IMR-90 (cell line): ENCODE measurements at regions not wholly inside any gene's neighbourhood (a gene's known extent, or its start where the extent isn't known, plus 50 kb on each side); places are given as distances from the start of the nearest gene placed in this dataset.

Source experiments
- ATAC-seq: fragments of 200-7000 bp; cut with Tn5 transposase; 2 replicates; pipeline ENCODE4 v1.9.1; 2020; ENCODE audit warnings: low read depth, mild to moderate bottlenecking, moderate library complexity
- BruUV-seq: library from RNA; stranded (reverse); fragments of 400-500 nt; replicated peaks from 2 replicates; lab custom pipeline; 2021; lab: Mats Ljungman, UMichigan
- CTCF ChIA-PET: fragments of 300-600 bp; formaldehyde crosslinking; extraction: SDS; loops from one replicate; lab custom pipeline; 2021; ENCODE audit warnings: antibody characterized with exemption; lab: Yijun Ruan, JAX
- POLR2A ChIA-PET: fragments of 300-600 bp; sonication (Branson Sonifier 250); formaldehyde crosslinking; loops from one replicate; lab custom pipeline; 2022; ENCODE audit warnings: antibody characterized with exemption; ENCODE audit not compliant: unreplicated experiment; lab: Charles Lee
- DNase-seq: peaks from one replicate; pipeline ENCODE4 v3.0.0; 2013
- H2AFZ ChIP-seq: replicated peaks from 2 replicates; pipeline ENCODE3; 2013; ENCODE audit warnings: low read length, mild to moderate bottlenecking; ENCODE audit not compliant: poor library complexity
- H2AK5ac ChIP-seq: 2 replicates; pipeline ENCODE4 v1.6.1; 2013; ENCODE audit warnings: low read depth, low read length, inconsistent platforms
- H2AK9ac ChIP-seq: replicated peaks from 2 replicates; pipeline ENCODE3; 2013; ENCODE audit warnings: mild to moderate bottlenecking, low read depth, low read length, moderate library complexity; ENCODE audit not compliant: poor library complexity
- H2BK120ac ChIP-seq: 2 replicates; pipeline ENCODE4 v1.6.1; 2013; ENCODE audit warnings: low read depth, low read length, inconsistent platforms
- H2BK15ac ChIP-seq: 3 replicates; pipeline ENCODE4 v1.6.1; 2013; ENCODE audit warnings: low read depth, low read length, inconsistent platforms
- H2BK20ac ChIP-seq: 2 replicates; pipeline ENCODE4 v1.6.1; 2013; ENCODE audit warnings: low read depth, mild to moderate bottlenecking, inconsistent platforms, low read length, moderate library complexity
- H2BK5ac ChIP-seq: 2 replicates; pipeline ENCODE4 v1.6.1; 2013; ENCODE audit warnings: mild to moderate bottlenecking, low read depth, low read length, inconsistent platforms; ENCODE audit not compliant: poor library complexity, severe bottlenecking
- H3K14ac ChIP-seq: replicated peaks from 2 replicates; pipeline ENCODE4 v1.6.1; 2013; ENCODE audit warnings: low read depth, low read length, inconsistent platforms
- H3K18ac ChIP-seq: 2 replicates; pipeline ENCODE4 v1.6.1; 2013; ENCODE audit warnings: low read depth, low read length, control low read depth
- H3K23ac ChIP-seq: 2 replicates; pipeline ENCODE4 v1.6.1; 2013; ENCODE audit warnings: low read depth, low read length, inconsistent platforms
- H3K27ac ChIP-seq: 2 replicates; pipeline ENCODE4 v1.5.1; 2013; ENCODE audit warnings: mild to moderate bottlenecking, control low read depth, low read length; ENCODE audit not compliant: insufficient read depth
- H3K27me3 ChIP-seq: 2 replicates; pipeline ENCODE4 v1.6.1; 2013; ENCODE audit warnings: low read length; ENCODE audit not compliant: control insufficient read depth, insufficient read depth
- H3K36me3 ChIP-seq: 2 replicates; pipeline ENCODE4 v1.6.1; 2013; ENCODE audit warnings: low read length, mixed read lengths; ENCODE audit not compliant: control insufficient read depth, insufficient read depth
- H3K4ac ChIP-seq: 2 replicates; pipeline ENCODE4 v1.6.1; 2013; ENCODE audit warnings: low read depth, low read length, inconsistent platforms
- H3K4me1 ChIP-seq: 2 replicates; pipeline ENCODE4 v1.6.1; 2013; ENCODE audit warnings: low read length, mixed read lengths; ENCODE audit not compliant: control insufficient read depth, insufficient read depth
- H3K4me2 ChIP-seq: 2 replicates; pipeline ENCODE4 v1.6.1; 2013; ENCODE audit warnings: low read depth, mild to moderate bottlenecking, control low read depth, low read length, moderate library complexity
- H3K4me3 ChIP-seq: 2 replicates; pipeline ENCODE4 v1.5.1; 2013; ENCODE audit warnings: low read depth, mild to moderate bottlenecking, control low read depth, low read length, moderate library complexity; ENCODE audit not compliant: insufficient read depth
- H3K56ac ChIP-seq: 2 replicates; pipeline ENCODE4 v1.6.1; 2013; ENCODE audit warnings: low read length, inconsistent platforms; ENCODE audit not compliant: insufficient read depth; ENCODE audit errors: extremely low read depth
- H3K79me1 ChIP-seq, 2 experiments: 2 replicates each; pipeline ENCODE4 v1.6.1; 2013; ENCODE audit warnings: low read length in 2 of 2, inconsistent platforms in 1 of 2, low read depth in 1 of 2
- H3K9ac ChIP-seq: 2 replicates; pipeline ENCODE4 v1.6.1; 2013; ENCODE audit warnings: low read depth, low read length, control low read depth
- H3K9me1 ChIP-seq: 2 replicates; pipeline ENCODE4 v1.6.1; 2013; ENCODE audit warnings: low read length, inconsistent platforms; ENCODE audit not compliant: insufficient read depth
- H3K9me3 ChIP-seq: 2 replicates; pipeline ENCODE4 v1.6.1; 2013; ENCODE audit warnings: low read length; ENCODE audit not compliant: control insufficient read depth, insufficient read depth
- H4K20me1 ChIP-seq: 2 replicates; pipeline ENCODE4 v1.6.1; 2013; ENCODE audit warnings: low read length, inconsistent platforms; ENCODE audit not compliant: insufficient read depth
- H4K5ac ChIP-seq: 2 replicates; pipeline ENCODE4 v1.6.1; 2013; ENCODE audit warnings: mild to moderate bottlenecking, low read depth, low read length, control low read depth
- H4K8ac ChIP-seq, 2 experiments: 2 replicates each; pipeline ENCODE4 v1.6.1; 2013; ENCODE audit warnings: low read depth in 2 of 2, low read length in 2 of 2, control low read depth in 1 of 2, inconsistent platforms in 1 of 2
- H4K91ac ChIP-seq: 2 replicates; pipeline ENCODE4 v1.6.1; 2013; ENCODE audit warnings: low read depth, low read length, inconsistent platforms; ENCODE audit not compliant: insufficient read depth
- BHLHE40 ChIP-seq: fragments of 150-350 bp; IDR thresholded peaks from 2 replicates; pipeline ENCODE4 v1.6.1; 2016; ENCODE audit warnings: mild to moderate bottlenecking, low read depth, low read length
- CEBPB ChIP-seq: IDR thresholded peaks from 2 replicates; pipeline ENCODE4 v1.6.1; 2012; ENCODE audit warnings: low read depth, low read length, improper control_type of control experiment
- CHD1 ChIP-seq: IDR thresholded peaks from 2 replicates; pipeline ENCODE4 v1.6.1; 2012; ENCODE audit warnings: low read depth, low read length, improper control_type of control experiment
- FOS ChIP-seq: fragments of 150-350 bp; IDR thresholded peaks from 2 replicates; pipeline ENCODE4 v1.6.1; 2016; ENCODE audit warnings: low read depth, low read length
- MAFK ChIP-seq: IDR thresholded peaks from 2 replicates; pipeline ENCODE4 v1.6.1; 2012; ENCODE audit warnings: low read depth, low read length, improper control_type of control experiment
- MAZ ChIP-seq: IDR thresholded peaks from 2 replicates; pipeline ENCODE4 v1.6.1; 2012; ENCODE audit warnings: low read depth, mild to moderate bottlenecking, low read length, improper control_type of control experiment, moderate library complexity, borderline replicate concordance
- MXI1 ChIP-seq: IDR thresholded peaks from 2 replicates; pipeline ENCODE4 v1.6.1; 2012; ENCODE audit warnings: low read depth, mild to moderate bottlenecking, low read length, moderate library complexity, borderline replicate concordance
- NFE2L2 ChIP-seq: fragments of 150-350 bp; IDR thresholded peaks from 2 replicates; pipeline ENCODE4 v1.6.1; 2016; ENCODE audit warnings: low read depth, mild to moderate bottlenecking, low read length
- POLR2A ChIP-seq: IDR thresholded peaks from 2 replicates; pipeline ENCODE4 v1.6.1; 2012; ENCODE audit warnings: mild to moderate bottlenecking, low read depth, low read length
- RAD21 ChIP-seq: IDR thresholded peaks from 2 replicates; pipeline ENCODE4 v1.6.1; 2012; ENCODE audit warnings: low read length, improper control_type of control experiment
- RCOR1 ChIP-seq: IDR thresholded peaks from 2 replicates; pipeline ENCODE4 v1.6.1; 2012; ENCODE audit warnings: mild to moderate bottlenecking, low read length, improper control_type of control experiment; ENCODE audit not compliant: insufficient replicate concordance
- RFX5 ChIP-seq: IDR thresholded peaks from 2 replicates; pipeline ENCODE4 v1.8.0; 2012; ENCODE audit warnings: low read depth, mild to moderate bottlenecking, low read length, moderate library complexity
- SMC3 ChIP-seq: fragments of 150-350 bp; IDR thresholded peaks from 2 replicates; pipeline ENCODE4 v1.6.1; 2016; ENCODE audit warnings: low read depth, mild to moderate bottlenecking, antibody characterized with exemption, low read length, moderate library complexity
- WGBS, 2 experiments: methylation state at CpG; one replicate each; pipeline versions ENCODE4 v1.1.5 to v1.1.7; 2013; ENCODE audit warnings: missing lambda C conversion rate in 2 of 2; ENCODE audit not compliant: insufficient read length in 1 of 2; ENCODE audit errors: extremely low coverage in 2 of 2; 5-methylcytosine and 5-hydroxymethylcytosine counted together
- dilution Hi-C: fragments of 300-500 bp; cut with HindIII; formaldehyde crosslinking; loops from one replicate; pipeline ENCODE4 v1.14.3; 2018; ENCODE audit warnings: low sequenced_read_pairs; ENCODE audit not compliant: unreplicated experiment
- in situ Hi-C: fragments of 300-500 bp; cut with MboI; formaldehyde crosslinking; loops from 3 replicates; pipeline ENCODE4 v1.14.3; 2019; ENCODE audit warnings: low sequenced_read_pairs, inconsistent platforms, mixed read lengths
- intact Hi-C: fragments of 100-400 bp; cut with micrococcal nuclease; formaldehyde crosslinking; loops from 2 replicates; pipeline ENCODE4 v1.10.0; 2022
- TF ChIP-seq, protein P1 (sequence below): fragments of 150-350 bp; IDR thresholded peaks from 2 replicates; pipeline ENCODE4 v1.6.1; 2016; ENCODE audit warnings: low read depth, mild to moderate bottlenecking, low read length, moderate library complexity, borderline replicate concordance
- TF ChIP-seq, protein P2 (sequence below): conservative IDR thresholded peaks from 2 replicates; pipeline ENCODE4 v1.5.1; 2012; ENCODE audit warnings: mild to moderate bottlenecking, low read depth, low read length, improper control_type of control experiment
- TF ChIP-seq, protein P3 (sequence below): fragments of 150-350 bp; IDR thresholded peaks from 2 replicates; pipeline ENCODE4 v1.6.1; 2017; ENCODE audit warnings: mild to moderate bottlenecking, antibody characterized with exemption, low read length, low read depth

- CTCF ChIA-PET = no interaction called here
- no peak overlapping the region for H2BK5ac ChIP-seq
- H2BK15ac ChIP-seq = peak overlapping the region; percentile 52; the same call in 1 of the 3 replicates
- POLR2A ChIA-PET = no interaction called here
- no peaks in the 10 kb centered on the region for H3K9me1 ChIP-seq
- no peak overlapping the region for H4K5ac ChIP-seq
- H3K79me1 ChIP-seq = no peaks in the 10 kb centered on the region
- H4K91ac ChIP-seq = peak overlapping the region; percentile 25; the same call in 1 of the 2 replicates
- no peak for DNase-seq
- H3K14ac ChIP-seq = no peak overlapping the region; the same call in 1 of the 2 replicates
- H2BK120ac ChIP-seq = peak overlapping the region; percentile 35
- H3K18ac ChIP-seq = no peak overlapping the region; the same call in 1 of the 2 replicates
- intact Hi-C loops (no loop called here), in situ Hi-C loops (no loop called here), dilution Hi-C loops (no loop called here)
- H2AK9ac ChIP-seq = no peak overlapping the region
- BruUV-seq = no TSS peak
- TF ChIP-seq RCOR1 (no peak), POLR2A (no peak), BHLHE40 (no peak), CHD1 (no peak), CEBPB (no peak), MAFK (no peak), SMC3 (no peak), MXI1 (no peak), RFX5 (no peak), MAZ (no peak), NFE2L2 (no peak), FOS (no peak), RAD21 (no peak)
- TF ChIP-seq, protein P1, sequence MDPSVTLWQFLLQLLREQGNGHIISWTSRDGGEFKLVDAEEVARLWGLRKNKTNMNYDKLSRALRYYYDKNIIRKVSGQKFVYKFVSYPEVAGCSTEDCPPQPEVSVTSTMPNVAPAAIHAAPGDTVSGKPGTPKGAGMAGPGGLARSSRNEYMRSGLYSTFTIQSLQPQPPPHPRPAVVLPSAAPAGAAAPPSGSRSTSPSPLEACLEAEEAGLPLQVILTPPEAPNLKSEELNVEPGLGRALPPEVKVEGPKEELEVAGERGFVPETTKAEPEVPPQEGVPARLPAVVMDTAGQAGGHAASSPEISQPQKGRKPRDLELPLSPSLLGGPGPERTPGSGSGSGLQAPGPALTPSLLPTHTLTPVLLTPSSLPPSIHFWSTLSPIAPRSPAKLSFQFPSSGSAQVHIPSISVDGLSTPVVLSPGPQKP = no peak
- TF ChIP-seq, protein P2, sequence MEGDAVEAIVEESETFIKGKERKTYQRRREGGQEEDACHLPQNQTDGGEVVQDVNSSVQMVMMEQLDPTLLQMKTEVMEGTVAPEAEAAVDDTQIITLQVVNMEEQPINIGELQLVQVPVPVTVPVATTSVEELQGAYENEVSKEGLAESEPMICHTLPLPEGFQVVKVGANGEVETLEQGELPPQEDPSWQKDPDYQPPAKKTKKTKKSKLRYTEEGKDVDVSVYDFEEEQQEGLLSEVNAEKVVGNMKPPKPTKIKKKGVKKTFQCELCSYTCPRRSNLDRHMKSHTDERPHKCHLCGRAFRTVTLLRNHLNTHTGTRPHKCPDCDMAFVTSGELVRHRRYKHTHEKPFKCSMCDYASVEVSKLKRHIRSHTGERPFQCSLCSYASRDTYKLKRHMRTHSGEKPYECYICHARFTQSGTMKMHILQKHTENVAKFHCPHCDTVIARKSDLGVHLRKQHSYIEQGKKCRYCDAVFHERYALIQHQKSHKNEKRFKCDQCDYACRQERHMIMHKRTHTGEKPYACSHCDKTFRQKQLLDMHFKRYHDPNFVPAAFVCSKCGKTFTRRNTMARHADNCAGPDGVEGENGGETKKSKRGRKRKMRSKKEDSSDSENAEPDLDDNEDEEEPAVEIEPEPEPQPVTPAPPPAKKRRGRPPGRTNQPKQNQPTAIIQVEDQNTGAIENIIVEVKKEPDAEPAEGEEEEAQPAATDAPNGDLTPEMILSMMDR = no peak
- TF ChIP-seq, protein P3, sequence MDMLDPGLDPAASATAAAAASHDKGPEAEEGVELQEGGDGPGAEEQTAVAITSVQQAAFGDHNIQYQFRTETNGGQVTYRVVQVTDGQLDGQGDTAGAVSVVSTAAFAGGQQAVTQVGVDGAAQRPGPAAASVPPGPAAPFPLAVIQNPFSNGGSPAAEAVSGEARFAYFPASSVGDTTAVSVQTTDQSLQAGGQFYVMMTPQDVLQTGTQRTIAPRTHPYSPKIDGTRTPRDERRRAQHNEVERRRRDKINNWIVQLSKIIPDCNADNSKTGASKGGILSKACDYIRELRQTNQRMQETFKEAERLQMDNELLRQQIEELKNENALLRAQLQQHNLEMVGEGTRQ = no peak
- H3K27me3 ChIP-seq = no peaks in the 10 kb centered on the region
- no peak overlapping the region for H3K4me3 ChIP-seq
- no peaks in the 10 kb centered on the region for H4K20me1 ChIP-seq
- H3K36me3 ChIP-seq = no peaks in the 10 kb centered on the region
- H3K4ac ChIP-seq = peak overlapping the region; percentile 37; the same call in 1 of the 2 replicates
- no CpG with 5 or more reads among the region's 3 CpGs for WGBS, 2 experiments
- H3K4me2 ChIP-seq = no peak overlapping the region
- peaks cover 4% of the 10 kb centered on the region for H3K4me1 ChIP-seq
- no peak overlapping the region for H3K27ac ChIP-seq
- H2AFZ ChIP-seq = no peak overlapping the region
- no peak for ATAC-seq
- H2AK5ac ChIP-seq = peak overlapping the region; percentile 30; the same call in 1 of the 2 replicates
- H2BK20ac ChIP-seq = peak overlapping the region; percentile 8
- H4K8ac ChIP-seq = no peak overlapping the region
- no peak overlapping the region for H3K23ac ChIP-seq
- H3K56ac ChIP-seq = no peak overlapping the region
- H3K9me3 ChIP-seq = peaks cover 2% of the 10 kb centered on the region; the same call in 1 of the 2 replicates
- no peak overlapping the region for H3K9ac ChIP-seq
Observed at GRCh38 chr7:116400522-116400921, 99.0 kb upstream of the CAV2 start.
